GM10248 (cell line): ENCODE measurements at regions not wholly inside any gene's neighbourhood (a gene's known extent, or its start where the extent isn't known, plus 50 kb on each side); places are given as distances from the start of the nearest gene placed in this dataset.

Experiments used
- CTCF ChIA-PET: fragments of 300-600 bp; sonication (Branson Sonifier 250); formaldehyde crosslinking; extraction: SDS; loops from one replicate; lab custom pipeline; 2021; ENCODE audit warnings: antibody characterized with exemption; lab: Yijun Ruan, JAX
- POLR2A ChIA-PET: fragments of 350-650 bp; sonication (Branson Sonifier 250); formaldehyde crosslinking; extraction: SDS; loops from one replicate; lab custom pipeline; 2020; ENCODE audit warnings: antibody characterized with exemption; lab: Yijun Ruan, JAX
- DNase-seq: peaks from one replicate; pipeline ENCODE4 v3.0.0; 2012; ENCODE audit errors: extremely low spot score
- CTCF ChIP-seq: IDR thresholded peaks from 2 replicates; pipeline ENCODE4 v1.5.1; 2012; ENCODE audit warnings: mild to moderate bottlenecking, low read depth; ENCODE audit errors: extremely low read depth, missing control alignments, control extremely low read depth

- no peak for DNase-seq
- ChIA-PET POLR2A (no interaction called here), CTCF (interaction anchor here (3.7 kb wide), 1 partner anchor 50 kb away, joined by 18 read pairs; no protein-coding TSS in a partner anchor)
- no peak for TF ChIP-seq CTCF
These were observed 139.8 kb upstream of the PROK2 start for GRCh38 chr3:71924721-71925120.

- DNase-seq: no peak
- POLR2A ChIA-PET: no interaction called here
These were observed 136.1 kb upstream of the PROK2 start for GRCh38 chr3:71921036-71921435.

DNA sequence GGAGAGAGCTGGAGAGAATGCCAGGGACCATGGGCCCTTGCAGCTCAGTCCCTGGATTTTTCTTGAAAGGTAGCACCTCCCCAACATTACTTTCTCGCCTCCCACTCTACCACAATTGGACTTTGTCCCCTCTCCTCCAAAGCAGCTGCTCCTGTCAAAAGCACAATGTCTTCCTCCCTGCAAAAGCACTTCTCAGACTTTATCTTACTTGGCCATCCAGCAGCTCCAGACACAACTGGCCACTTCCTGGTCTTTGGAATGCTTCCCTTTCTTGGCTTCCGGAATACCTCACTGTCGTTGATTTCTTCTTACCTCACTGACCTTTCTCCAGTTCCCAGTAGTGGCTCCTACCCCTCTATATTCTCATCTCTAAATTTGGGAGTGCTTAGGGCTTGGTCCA is 134.6 kb upstream of the PROK2 start:
- no peak for DNase-seq
- ChIA-PET POLR2A (no interaction called here), CTCF (interaction anchor here (1.7 to 3.1 kb wide), 3 partner anchors 11 to 44 kb away, joined by 5 to 10 read pairs (median 6); no protein-coding TSS in a partner anchor)
- no peak for TF ChIP-seq CTCF

More at GRCh38 chr3:71921036-71921435, 136.1 kb upstream of the PROK2 start:
- CTCF ChIA-PET: interaction anchor here (1.4 kb wide), 1 partner anchor 9 kb away, joined by 5 read pairs; no protein-coding TSS in a partner anchor
- TF ChIP-seq CTCF: no peak

DNA sequence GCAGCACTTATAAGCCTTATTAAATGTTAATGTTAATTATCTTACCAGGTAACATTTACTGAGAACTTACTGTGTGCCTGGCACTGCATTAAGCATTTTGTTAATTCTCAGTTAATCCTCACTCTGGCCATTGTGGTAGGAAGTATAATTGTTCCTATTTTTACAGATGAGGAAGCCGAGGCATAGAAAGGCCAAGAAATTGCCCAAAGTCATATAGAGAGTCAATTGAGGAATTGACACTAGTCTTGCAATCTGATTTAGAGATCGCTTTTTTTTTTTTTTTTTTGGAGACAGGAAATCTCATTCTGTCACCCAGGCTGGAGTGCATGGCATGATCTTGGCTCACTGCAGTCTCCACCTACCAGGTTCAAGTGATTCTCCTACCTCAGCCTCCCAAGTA is 132.6 kb upstream of the PROK2 start:
- no peak for TF ChIP-seq CTCF
- DNase-seq: no peak
- ChIA-PET POLR2A (no interaction called here), CTCF (interaction anchor here (2.7 to 3.1 kb wide), 2 partner anchors 13 to 187 kb away, joined by 6 to 10 read pairs; no protein-coding TSS in a partner anchor)

DNA sequence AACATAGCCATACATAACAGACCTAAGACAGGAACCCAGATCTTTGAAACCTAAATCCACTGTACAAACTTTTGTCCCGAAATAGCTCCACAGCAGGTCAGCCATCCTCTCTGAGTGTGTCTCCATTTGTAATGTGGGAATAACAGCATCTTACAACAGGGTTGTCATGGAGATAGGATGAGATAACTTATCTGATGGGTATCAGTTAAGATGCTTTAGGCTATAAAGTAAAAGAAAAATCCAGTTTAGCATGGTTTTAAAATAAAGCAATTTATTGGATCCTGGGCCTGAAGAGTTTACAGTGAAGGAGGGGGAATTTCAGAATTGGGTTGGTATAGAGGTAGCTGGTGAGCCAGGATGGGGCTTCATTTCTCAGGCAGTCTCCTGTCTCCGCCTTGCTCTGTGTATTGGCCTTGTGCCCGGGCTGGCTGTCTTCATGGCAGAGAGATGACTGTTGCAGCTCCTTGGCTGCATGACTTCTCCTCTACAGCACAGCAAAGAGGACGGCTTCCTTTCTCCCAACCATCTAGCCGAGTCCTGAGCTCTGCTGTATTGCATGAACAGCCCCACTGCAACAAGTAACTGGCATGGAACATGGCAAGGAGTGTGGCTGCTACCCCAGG is 131.9 kb upstream of the PROK2 start:
- DNase-seq: no peak
- POLR2A ChIA-PET: no interaction called here
- no peak for TF ChIP-seq CTCF
- CTCF ChIA-PET: interaction anchor here (0.7 to 3.1 kb wide), 7 partner anchors 9 to 187 kb away, joined by 3 to 10 read pairs (median 5); no protein-coding TSS in a partner anchor

DNA sequence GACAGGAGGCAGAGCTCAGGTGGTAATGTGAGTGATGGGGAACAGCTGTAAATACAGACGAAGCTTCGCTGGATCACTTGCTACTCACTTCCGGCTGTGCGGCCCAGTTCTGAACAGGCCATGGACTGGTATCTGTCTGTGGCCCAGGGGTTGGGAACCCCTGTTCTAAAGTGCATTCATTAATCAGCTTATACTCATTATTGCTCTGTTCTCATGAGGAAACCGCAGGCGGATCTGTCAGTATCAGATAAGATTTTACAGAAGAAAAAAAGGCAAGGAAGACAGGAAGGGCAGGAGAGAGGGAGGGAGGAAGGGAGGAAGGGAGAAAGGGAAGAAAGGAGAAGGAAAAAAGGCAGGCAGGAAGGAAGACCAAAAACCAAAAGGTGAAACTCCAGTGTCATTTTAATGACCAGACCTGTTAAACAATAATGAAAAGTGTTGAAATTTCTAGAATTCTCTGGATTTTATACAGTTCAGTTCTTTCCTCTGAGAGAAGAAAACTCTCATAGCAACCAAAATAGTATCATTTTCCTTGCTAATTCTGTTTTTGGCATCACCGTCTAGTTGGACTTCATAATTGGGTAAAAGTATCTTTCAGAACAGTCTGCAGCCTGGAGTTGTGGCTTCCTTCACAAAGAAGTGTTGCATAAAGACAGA is 128.0 kb upstream of the PROK2 start:
- ChIA-PET POLR2A (no interaction called here), CTCF (no interaction called here)
- no peak for TF ChIP-seq CTCF
- DNase-seq: no peak
